K562 (cell line): ENCODE measurements at regions not wholly inside any gene's neighbourhood (a gene's known extent, or its start where the extent isn't known, plus 50 kb on each side); places are given as distances from the start of the nearest gene placed in this dataset.

Source experiments
- ATAC-seq: fragments of 200-7000 bp; cut with Tn5 transposase; 3 replicates; pipeline ENCODE4 v1.9.1; 2020; ENCODE audit warnings: moderate library complexity
- BruUV-seq: library from RNA; stranded (reverse); fragments of 400-500 nt; replicated peaks from 2 replicates; lab custom pipeline; 2021; lab: Mats Ljungman, UMichigan
- CTCF ChIA-PET: fragments of 300-600 bp; formaldehyde crosslinking; extraction: SDS; loops from one replicate; lab custom pipeline; 2021; ENCODE audit warnings: low intra/inter-chr PET ratio; lab: Yijun Ruan, JAX
- POLR2A ChIA-PET: fragments of 300-600, 350-650 bp; sonication (Branson Sonifier 250); formaldehyde crosslinking; extraction: SDS; loops from one replicate; lab custom pipeline; 2021; ENCODE audit warnings: antibody characterized with exemption, inconsistent platforms; lab: Yijun Ruan, JAX
- DNase-seq, 4 experiments: peaks; one replicate each; pipeline versions ENCODE4 v3.0.0 to v3.0.0-alpha.2; 2011 to 2018; ENCODE audit warnings: low spot score in 3 of 4, mixed read lengths in 3 of 4; ENCODE audit errors: extremely low read depth in 1 of 4
- FAIRE-seq: peaks from 2 replicates; lab custom pipeline; 2011; peaks lifted over from hg19 to GRCh38; lab: Jason Lieb, UNC
- H2AFZ ChIP-seq: 2 replicates; pipeline ENCODE4 v1.6.0; 2011; ENCODE audit warnings: low read depth, low read length, control low read depth, inconsistent platforms
- H3K27ac ChIP-seq: fragments of 200-600 bp; 3 replicates; pipeline ENCODE4 v1.8.0; 2011; ENCODE audit warnings: low read depth, mild to moderate bottlenecking, control low read depth, inconsistent platforms, low read length, moderate library complexity, mixed read lengths; ENCODE audit errors: extremely low read depth
- H3K27me3 ChIP-seq, 2 experiments: fragments of 300-600 bp in 1 of 2; 2 replicates in 1 of 2; 3 replicates in 1 of 2; pipeline versions ENCODE4 v1.6.0 to v1.8.0; 2011; ENCODE audit warnings: inconsistent platforms in 2 of 2, low read length in 2 of 2, mild to moderate bottlenecking in 1 of 2, mixed read lengths in 1 of 2, moderate library complexity in 1 of 2; ENCODE audit not compliant: control insufficient read depth in 2 of 2, insufficient read depth in 2 of 2
- H3K36me3 ChIP-seq: fragments of 300-600 bp; 3 replicates; pipeline ENCODE4 v1.8.0; 2011; ENCODE audit warnings: mild to moderate bottlenecking, low read length, inconsistent platforms; ENCODE audit not compliant: control insufficient read depth, insufficient read depth
- H3K4me1 ChIP-seq, 2 experiments: fragments of 200-600 bp in 1 of 2; replicated peaks in 1 of 2; 2 replicates in 1 of 2; 3 replicates in 1 of 2; pipeline versions ENCODE4 v1.5.1 to v1.8.0; 2011; ENCODE audit warnings: inconsistent platforms in 2 of 2, low read length in 2 of 2, mild to moderate bottlenecking in 1 of 2, mixed read lengths in 1 of 2, moderate library complexity in 1 of 2; ENCODE audit not compliant: control insufficient read depth in 2 of 2, insufficient read depth in 2 of 2
- H3K4me2 ChIP-seq: 2 replicates; pipeline ENCODE4 v1.6.1; 2011; ENCODE audit warnings: low read length, control low read depth, inconsistent platforms, mixed read lengths; ENCODE audit not compliant: insufficient read depth
- H3K4me3 ChIP-seq: fragments of 200-600 bp; sonication (generic), shearing (Covaris generic); 2 replicates; pipeline ENCODE4 v1.5.1; 2016; ENCODE audit warnings: control low read depth, inconsistent platforms
- H3K79me2 ChIP-seq: fragments of 200-600 bp; 3 replicates; pipeline ENCODE4 v1.8.0; 2011; ENCODE audit warnings: low read length, inconsistent platforms; ENCODE audit not compliant: control insufficient read depth, insufficient read depth
- H3K9ac ChIP-seq, 2 experiments: 2 replicates each; pipeline versions ENCODE4 v1.6.0 to v1.6.1; 2011; ENCODE audit warnings: low read depth in 2 of 2, low read length in 2 of 2, control low read depth in 1 of 2, inconsistent platforms in 1 of 2, mild to moderate bottlenecking in 1 of 2, mixed read lengths in 1 of 2; ENCODE audit not compliant: insufficient read depth in 1 of 2
- H3K9me1 ChIP-seq: one replicate; pipeline ENCODE4 v1.6.0; 2011; ENCODE audit warnings: inconsistent platforms, mild to moderate bottlenecking, low read length, moderate library complexity; ENCODE audit not compliant: control insufficient read depth, insufficient read depth
- H3K9me3 ChIP-seq: replicated peaks from 2 replicates; pipeline ENCODE4 v1.5.1; 2011; ENCODE audit warnings: low read depth, low read length, inconsistent platforms; ENCODE audit not compliant: control insufficient read depth, insufficient read depth
- H4K20me1 ChIP-seq: replicated peaks from 2 replicates; pipeline ENCODE4 v1.6.1; 2011; ENCODE audit warnings: low read length, inconsistent platforms, mixed read lengths; ENCODE audit not compliant: control insufficient read depth, insufficient read depth
- ATF7 ChIP-seq: fragments of 450-650 bp; IDR thresholded peaks from 2 replicates; pipeline ENCODE4 v1.7.1; 2014; ENCODE audit warnings: mild to moderate bottlenecking, moderate library complexity
- CAMTA2 ChIP-seq: fragments of 250-450 bp; sonication (Bioruptor Pico); conservative IDR thresholded peaks from 2 replicates; pipeline ENCODE4 v1.5.1; 2022
- CBFA2T3 ChIP-seq: fragments of 450-650 bp; IDR thresholded peaks from 2 replicates; pipeline ENCODE4 v1.6.1; 2017
- CTBP1 ChIP-seq: fragments of 450-650 bp; IDR thresholded peaks from 2 replicates; pipeline ENCODE4 v1.6.1; 2016; ENCODE audit warnings: borderline replicate concordance
- ETV1 ChIP-seq: fragments of 450-650 bp; conservative IDR thresholded peaks from 2 replicates; pipeline ENCODE4 v1.6.1; 2016; ENCODE audit warnings: missing genetic modification characterization, control low read depth, low read depth, missing compliant biosample characterization
- MTA3 ChIP-seq: fragments of 450-650 bp; formaldehyde crosslinking; IDR thresholded peaks from 2 replicates; pipeline ENCODE4 v1.6.1; 2017; ENCODE audit warnings: mild to moderate bottlenecking, borderline replicate concordance
- RFX1 ChIP-seq: fragments of 450-650 bp; IDR thresholded peaks from 2 replicates; pipeline ENCODE4 v1.6.1; 2016; ENCODE audit warnings: mild to moderate bottlenecking, moderate library complexity
- SOX6 ChIP-seq: fragments of 450-650 bp; IDR thresholded peaks from 2 replicates; pipeline ENCODE4 v1.6.1; 2014; ENCODE audit warnings: mild to moderate bottlenecking
- ZNF239 ChIP-seq: fragments of 250-450 bp; sonication (Bioruptor Pico); IDR thresholded peaks from 2 replicates; pipeline ENCODE4 v1.4.0; 2020; ENCODE audit warnings: mild to moderate bottlenecking
- WGBS: fragments of 100-300 bp; shearing (Covaris generic); methylation state at CpG from one replicate; pipeline ENCODE4 v1.1.6; 2016; ENCODE audit warnings: low coverage, mixed read lengths; ENCODE audit not compliant: insufficient coverage; ENCODE audit errors: missing lambda C conversion rate; 5-methylcytosine and 5-hydroxymethylcytosine counted together
- in situ Hi-C: fragments of 300-500 bp; cut with MboI; formaldehyde crosslinking; loops from 4 replicates; pipeline ENCODE4 v1.15.0; 2018; ENCODE audit warnings: inconsistent platforms, mixed read lengths
- intact Hi-C: fragments of 100-400 bp; cut with micrococcal nuclease; formaldehyde crosslinking; loops from 2 replicates; pipeline ENCODE4 v1.14.2; 2022
- TF ChIP-seq, protein P1 (sequence below): sonication (generic); formaldehyde crosslinking; IDR thresholded peaks from 2 replicates; pipeline ENCODE4 v1.5.0; 2020; ENCODE audit warnings: missing genetic modification reagents
- TF ChIP-seq, protein P2 (sequence below): sonication (generic); IDR thresholded peaks from 2 replicates; pipeline ENCODE4 v1.6.1; 2016
- TF ChIP-seq, protein P3 (sequence below): fragments of 450-650 bp; formaldehyde crosslinking; IDR thresholded peaks from 2 replicates; pipeline ENCODE4 v1.4.0; 2020; ENCODE audit warnings: mild to moderate bottlenecking

DNA sequence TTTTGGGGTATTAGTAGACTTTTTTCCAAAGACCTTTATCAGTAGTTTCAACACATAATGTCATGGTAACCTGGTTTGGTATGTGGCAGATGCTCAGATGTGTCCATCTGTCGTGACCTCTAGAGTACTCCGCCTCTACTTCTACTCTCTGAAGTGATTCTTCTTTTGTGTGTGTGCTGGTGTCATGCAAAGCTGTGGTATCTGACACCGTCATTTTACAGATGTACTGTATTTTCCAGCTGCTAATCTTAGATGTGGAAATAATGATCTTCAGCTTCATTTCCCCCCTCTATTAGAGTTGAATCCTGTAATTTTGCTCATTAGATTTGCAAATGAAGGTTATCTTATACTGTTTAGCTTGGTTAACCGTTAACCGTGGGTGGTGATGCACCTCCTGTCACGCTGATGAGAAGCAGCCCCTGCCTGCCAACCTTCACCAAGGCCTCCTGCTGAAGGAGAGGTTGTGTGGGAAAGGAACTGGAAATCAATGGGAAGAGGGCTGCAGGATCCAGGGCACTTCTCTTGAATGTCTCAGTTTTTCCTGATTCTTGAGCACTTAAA, 222.4 kb upstream of the AMIGO2 start:
- TF ChIP-seq ETV1 (no peak), RFX1 (peak; percentile 59; the same call in 1 of the 2 replicates), ZNF239 (no peak), SOX6 (no peak), CBFA2T3 (peak; percentile 15; the same call in 1 of the 2 replicates), ATF7 (no peak), CTBP1 (0 out of 2 replicates have a peak, but pooled peaks have one; percentile 18), MTA3 (no peak), CAMTA2 (no peak)
- TF ChIP-seq, protein P1, sequence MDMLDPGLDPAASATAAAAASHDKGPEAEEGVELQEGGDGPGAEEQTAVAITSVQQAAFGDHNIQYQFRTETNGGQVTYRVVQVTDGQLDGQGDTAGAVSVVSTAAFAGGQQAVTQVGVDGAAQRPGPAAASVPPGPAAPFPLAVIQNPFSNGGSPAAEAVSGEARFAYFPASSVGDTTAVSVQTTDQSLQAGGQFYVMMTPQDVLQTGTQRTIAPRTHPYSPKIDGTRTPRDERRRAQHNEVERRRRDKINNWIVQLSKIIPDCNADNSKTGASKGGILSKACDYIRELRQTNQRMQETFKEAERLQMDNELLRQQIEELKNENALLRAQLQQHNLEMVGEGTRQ (CRISPR knock-in tag): no peak
- TF ChIP-seq, protein P2, sequence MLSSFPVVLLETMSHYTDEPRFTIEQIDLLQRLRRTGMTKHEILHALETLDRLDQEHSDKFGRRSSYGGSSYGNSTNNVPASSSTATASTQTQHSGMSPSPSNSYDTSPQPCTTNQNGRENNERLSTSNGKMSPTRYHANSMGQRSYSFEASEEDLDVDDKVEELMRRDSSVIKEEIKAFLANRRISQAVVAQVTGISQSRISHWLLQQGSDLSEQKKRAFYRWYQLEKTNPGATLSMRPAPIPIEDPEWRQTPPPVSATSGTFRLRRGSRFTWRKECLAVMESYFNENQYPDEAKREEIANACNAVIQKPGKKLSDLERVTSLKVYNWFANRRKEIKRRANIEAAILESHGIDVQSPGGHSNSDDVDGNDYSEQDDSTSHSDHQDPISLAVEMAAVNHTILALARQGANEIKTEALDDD: peak; percentile 66; the same call in 1 of the 2 replicates
- TF ChIP-seq, protein P3, sequence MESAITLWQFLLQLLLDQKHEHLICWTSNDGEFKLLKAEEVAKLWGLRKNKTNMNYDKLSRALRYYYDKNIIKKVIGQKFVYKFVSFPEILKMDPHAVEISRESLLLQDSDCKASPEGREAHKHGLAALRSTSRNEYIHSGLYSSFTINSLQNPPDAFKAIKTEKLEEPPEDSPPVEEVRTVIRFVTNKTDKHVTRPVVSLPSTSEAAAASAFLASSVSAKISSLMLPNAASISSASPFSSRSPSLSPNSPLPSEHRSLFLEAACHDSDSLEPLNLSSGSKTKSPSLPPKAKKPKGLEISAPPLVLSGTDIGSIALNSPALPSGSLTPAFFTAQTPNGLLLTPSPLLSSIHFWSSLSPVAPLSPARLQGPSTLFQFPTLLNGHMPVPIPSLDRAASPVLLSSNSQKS: no peak
- no peak overlapping the region for H3K4me3 ChIP-seq
- DNase-seq (peak in 2 of 4 experiments; percentile 26 to 33), FAIRE-seq (no peak), ATAC-seq (peak; percentile 61)
- intact Hi-C loops: loop anchor here (10.0 kb wide), 1 partner anchor 57 kb away; no protein-coding TSS in a partner anchor
- POLR2A ChIA-PET: interaction anchor here (1.0 kb wide), 1 partner anchor 59 kb away, joined by 3 read pairs; no protein-coding TSS in a partner anchor
- H3K27ac ChIP-seq: no peak overlapping the region
- H3K4me2 ChIP-seq: no peak overlapping the region; the same call in 1 of the 2 replicates
- no peaks in the 10 kb centered on the region for H3K9me1 ChIP-seq
- no peaks in the 10 kb centered on the region for H3K79me2 ChIP-seq
- H3K9ac ChIP-seq: no peak overlapping the region
- H4K20me1 ChIP-seq: no peaks in the 10 kb centered on the region
- no peaks in the 10 kb centered on the region for H3K27me3 ChIP-seq
- peaks cover 4 to 9% of the 10 kb centered on the region in 2 experiments; a peak in 3 of 5 replicates for H3K4me1 ChIP-seq
- no peaks in the 10 kb centered on the region for H3K36me3 ChIP-seq
- 0 out of 2 replicates have a peak overlapping the region, but pooled peaks have one; percentile 13 for H2AFZ ChIP-seq
- no peaks in the 10 kb centered on the region for H3K9me3 ChIP-seq
- BruUV-seq: no TSS peak
- in situ Hi-C loops: loop anchor here (10.0 kb wide), 1 partner anchor 267 kb away; no protein-coding TSS in a partner anchor
- CTCF ChIA-PET: interaction anchor here (0.6 kb wide), 1 partner anchor 1776 kb away, joined by 5 read pairs; no protein-coding TSS in a partner anchor
- WGBS: 25% methylated on average over 6 of the region's 6 CpGs
